ENCODE measurements at regions not wholly inside any gene's neighbourhood (a gene's known extent, or its start where the extent isn't known, plus 50 kb on each side); places are given as distances from the start of the nearest gene placed in this dataset.

GRCh38 chr4:124065936-124066335 lies 646.6 kb downstream of the ANKRD50 start:
- H3K27ac ChIP-seq (ENCODE audit: control insufficient read depth, insufficient read depth, low read length) = no peak overlapping the region
- no peaks in the 10 kb centered on the region for H3K27me3 ChIP-seq (ENCODE audit: control insufficient read depth, extremely low read depth, insufficient read depth, low read length)
- no peak for TF ChIP-seq EZH2 (IDR thresholded peaks at IDR 0.05; ENCODE audit: low read length)
- TF ChIP-seq CTCF (optimal IDR thresholded peaks at IDR 0.05 in 1 of 3, IDR thresholded peaks at IDR 0.05 in 1 of 3, conservative IDR thresholded peaks at IDR 0.05 in 1 of 3; ENCODE audit: extremely low read depth in 1 of 3, insufficient read depth in 2 of 3, low read length in 3 of 3) = no peak
- H4K20me1 ChIP-seq (ENCODE audit: control insufficient read depth, extremely low read depth, insufficient read depth, low read length) = no peaks in the 10 kb centered on the region
- dilution Hi-C loops (cut with MboI; ENCODE audit: extremely low pct_ligation_motif_present, low sequenced_read_pairs) = no loop called here
- no peaks in the 10 kb centered on the region for H3K9me1 ChIP-seq (ENCODE audit: control insufficient read depth, extremely low read depth, insufficient read depth, low read length)
- DNase-seq (ENCODE audit: low read depth, low spot score) (no peak), FAIRE-seq (no peak)
- no peak overlapping the region for H3K9ac ChIP-seq (ENCODE audit: control insufficient read depth, extremely low read depth, insufficient read depth, low read length)
- H3K9me3 ChIP-seq (ENCODE audit: control insufficient read depth, low read depth, low read length) = peaks cover 2% of the 10 kb centered on the region
- no peaks in the 10 kb centered on the region for H3K36me3 ChIP-seq (ENCODE audit: control insufficient read depth in 2 of 2, extremely low read depth in 1 of 2, insufficient read depth in 2 of 2, low read length in 2 of 2)
- H3K4me1 ChIP-seq (ENCODE audit: control insufficient read depth, extremely low read depth, insufficient read depth, low read length) = peaks cover 4% of the 10 kb centered on the region
- H3K4me3 ChIP-seq (ENCODE audit: control insufficient read depth in 2 of 3, extremely low read depth in 1 of 3, insufficient read depth in 2 of 3, low read depth in 1 of 3, low read length in 3 of 3) = no peak overlapping the region
- no peaks in the 10 kb centered on the region for H3K79me2 ChIP-seq (ENCODE audit: control insufficient read depth, insufficient read depth, low read length)
- no peak overlapping the region for H2AFZ ChIP-seq (ENCODE audit: control insufficient read depth, low read length)
- H3K4me2 ChIP-seq (ENCODE audit: control insufficient read depth, extremely low read depth, insufficient read depth, low read depth, low read length) = no peak overlapping the region

GRCh38 chr4:124066595-124066994 lies 645.9 kb downstream of the ANKRD50 start:
- TF ChIP-seq EZH2 (IDR thresholded peaks at IDR 0.05; ENCODE audit: low read length) = no peak
- TF ChIP-seq CTCF (optimal IDR thresholded peaks at IDR 0.05 in 1 of 3, IDR thresholded peaks at IDR 0.05 in 1 of 3, conservative IDR thresholded peaks at IDR 0.05 in 1 of 3; ENCODE audit: extremely low read depth in 1 of 3, insufficient read depth in 2 of 3, low read length in 3 of 3) = no peak
- H3K9me1 ChIP-seq (ENCODE audit: control insufficient read depth, extremely low read depth, insufficient read depth, low read length) = no peaks in the 10 kb centered on the region
- no peak overlapping the region for H2AFZ ChIP-seq (ENCODE audit: control insufficient read depth, low read length)
- no peak overlapping the region for H3K4me2 ChIP-seq (ENCODE audit: control insufficient read depth, extremely low read depth, insufficient read depth, low read depth, low read length)
- H3K4me1 ChIP-seq (ENCODE audit: control insufficient read depth, extremely low read depth, insufficient read depth, low read length) = no peaks in the 10 kb centered on the region
- H3K36me3 ChIP-seq (ENCODE audit: control insufficient read depth in 2 of 2, extremely low read depth in 1 of 2, insufficient read depth in 2 of 2, low read length in 2 of 2) = no peaks in the 10 kb centered on the region
- no peaks in the 10 kb centered on the region for H3K27me3 ChIP-seq (ENCODE audit: control insufficient read depth, extremely low read depth, insufficient read depth, low read length)
- FAIRE-seq = no peak
- H4K20me1 ChIP-seq (ENCODE audit: control insufficient read depth, extremely low read depth, insufficient read depth, low read length) = no peaks in the 10 kb centered on the region
- H3K79me2 ChIP-seq (ENCODE audit: control insufficient read depth, insufficient read depth, low read length) = no peaks in the 10 kb centered on the region
- dilution Hi-C loops (cut with MboI; ENCODE audit: extremely low pct_ligation_motif_present, low sequenced_read_pairs) = no loop called here
- H3K9ac ChIP-seq (ENCODE audit: control insufficient read depth, extremely low read depth, insufficient read depth, low read length) = no peak overlapping the region
- no peak for DNase-seq (ENCODE audit: low read depth, low spot score)
- H3K4me3 ChIP-seq (ENCODE audit: control insufficient read depth in 2 of 3, extremely low read depth in 1 of 3, insufficient read depth in 2 of 3, low read depth in 1 of 3, low read length in 3 of 3) = no peak overlapping the region
- no peak overlapping the region for H3K27ac ChIP-seq (ENCODE audit: control insufficient read depth, insufficient read depth, low read length)
- peaks cover 2% of the 10 kb centered on the region for H3K9me3 ChIP-seq (ENCODE audit: control insufficient read depth, low read depth, low read length)
